ENCODE measurements at regions not wholly inside any gene's neighbourhood (a gene's known extent, or its start where the extent isn't known, plus 50 kb on each side); places are given as distances from the start of the nearest gene placed in this dataset.

GRCh38 chr14:94979891-94980290 is 177.4 kb downstream of the DICER1 start:
- intact Hi-C loops (cut with DNase I), result no loop called here
- no peaks in the 10 kb centered on the region for H3K27me3 ChIP-seq
- H3K36me3 ChIP-seq, result no peaks in the 10 kb centered on the region
- no peak overlapping the region for H3K4me3 ChIP-seq
- TF ChIP-seq CTCF (IDR thresholded peaks at IDR 0.05), result no peak
- H3K27ac ChIP-seq, result no peak overlapping the region
- H3K4me1 ChIP-seq, result peaks cover 0 to 3% of the 10 kb centered on the region in 2 donors
- H3K9me3 ChIP-seq, result peaks cover 0 to 8% of the 10 kb centered on the region in 2 donors
- no peak for DNase-seq (ENCODE audit: low spot score in 2 of 2)

GRCh38 chr14:94977016-94977415 is 180.3 kb downstream of the DICER1 start:
- no peaks in the 10 kb centered on the region for H3K36me3 ChIP-seq
- no peaks in the 10 kb centered on the region for H3K27me3 ChIP-seq
- no peak overlapping the region for H3K27ac ChIP-seq
- H3K9me3 ChIP-seq, result no peaks in the 10 kb centered on the region
- H3K4me3 ChIP-seq, result no peak overlapping the region
- no peak for TF ChIP-seq CTCF (IDR thresholded peaks at IDR 0.05)
- no peak for DNase-seq (ENCODE audit: low spot score in 2 of 2)
- intact Hi-C loops (cut with DNase I), result no loop called here
- H3K4me1 ChIP-seq, result peaks cover 0 to 5% of the 10 kb centered on the region in 2 donors

- intact Hi-C loops (cut with DNase I), result no loop called here
- peaks cover 0 to 5% of the 10 kb centered on the region in 2 donors for H3K4me1 ChIP-seq
- H3K4me3 ChIP-seq, result no peak overlapping the region
- peaks cover 0 to 5% of the 10 kb centered on the region in 2 donors for H3K9me3 ChIP-seq
- no peaks in the 10 kb centered on the region for H3K36me3 ChIP-seq
- H3K27me3 ChIP-seq, result no peaks in the 10 kb centered on the region
- no peak for TF ChIP-seq CTCF (IDR thresholded peaks at IDR 0.05)
- no peak for DNase-seq (ENCODE audit: low spot score in 2 of 2)
- H3K27ac ChIP-seq, result peak overlapping the region; percentile 25 to 61
Measured at GRCh38 chr14:94975366-94975765, 182.0 kb downstream of the DICER1 start.

GRCh38 chr14:94974893-94975292 is 182.4 kb downstream of the DICER1 start:
- no peaks in the 10 kb centered on the region for H3K36me3 ChIP-seq
- no peak overlapping the region for H3K4me3 ChIP-seq
- H3K4me1 ChIP-seq, result peaks cover 0 to 5% of the 10 kb centered on the region in 2 donors
- intact Hi-C loops (cut with DNase I), result loop anchor here (5.0 kb wide), 2 partner anchors 38 to 53 kb away; no protein-coding TSS in a partner anchor
- no peaks in the 10 kb centered on the region for H3K27me3 ChIP-seq
- H3K9me3 ChIP-seq, result peaks cover 0 to 5% of the 10 kb centered on the region in 2 donors
- TF ChIP-seq CTCF (IDR thresholded peaks at IDR 0.05), result no peak
- H3K27ac ChIP-seq, result peak overlapping the region; percentile 25 to 61
- no peak for DNase-seq (ENCODE audit: low spot score in 2 of 2)

GRCh38 chr14:94974422-94974821 is 182.9 kb downstream of the DICER1 start:
- peak overlapping the region in 1 of 2 donors; percentile 61 for H3K27ac ChIP-seq
- H3K9me3 ChIP-seq, result peaks cover 0 to 5% of the 10 kb centered on the region in 2 donors
- peaks cover 0 to 5% of the 10 kb centered on the region in 2 donors for H3K4me1 ChIP-seq
- intact Hi-C loops (cut with DNase I), result loop anchor here (5.0 kb wide), 2 partner anchors 37 to 52 kb away; no protein-coding TSS in a partner anchor
- H3K27me3 ChIP-seq, result no peaks in the 10 kb centered on the region
- no peak overlapping the region for H3K4me3 ChIP-seq
- DNase-seq (ENCODE audit: low spot score in 2 of 2), result no peak
- TF ChIP-seq CTCF (IDR thresholded peaks at IDR 0.05), result no peak
- H3K36me3 ChIP-seq, result no peaks in the 10 kb centered on the region

- intact Hi-C loops (cut with DNase I), result loop anchor here (5.0 kb wide), 2 partner anchors 34 to 49 kb away; no protein-coding TSS in a partner anchor
- Histone ChIP-seq H3K4me1 (peaks cover 0 to 5% of the 10 kb centered on the region in 2 donors), H3K9me3 (peaks cover 0 to 5% of the 10 kb centered on the region in 2 donors), H3K27me3 (no peaks in the 10 kb centered on the region), H3K4me3 (peak overlapping the region in 1 of 2 donors; percentile 25), H3K27ac (peak overlapping the region; percentile 65 to 84), H3K36me3 (no peaks in the 10 kb centered on the region)
- peak in 1 of 2 donors; percentile 82 for DNase-seq (ENCODE audit: low spot score in 2 of 2)
- TF ChIP-seq CTCF (IDR thresholded peaks at IDR 0.05), result no peak
Measured at GRCh38 chr14:94971750-94972149, 185.6 kb downstream of the DICER1 start.
